Testis (tissue), 2 donors: ENCODE measurements at regions not wholly inside any gene's neighbourhood (a gene's known extent, or its start where the extent isn't known, plus 50 kb on each side); places are given as distances from the start of the nearest gene placed in this dataset.

Experiments
- POLR2A ChIP-seq: fragments of 450-650 bp; IDR thresholded peaks from one replicate; pipeline ENCODE4 v1.6.1; 2017; ENCODE audit warnings: antibody characterized with exemption, mild to moderate bottlenecking, moderate library complexity
- TF ChIP-seq, protein P1 (sequence below), 3 experiments: fragments of 450-650 bp in 2 of 3; fragments of 200-600 bp in 1 of 3; sonication (generic) in 1 of 3; IDR thresholded peaks; one replicate each; pipeline ENCODE4 v1.5.1; 2016 to 2019; ENCODE audit warnings: antibody characterized with exemption in 3 of 3, mild to moderate bottlenecking in 2 of 3, moderate library complexity in 1 of 3

DNA sequence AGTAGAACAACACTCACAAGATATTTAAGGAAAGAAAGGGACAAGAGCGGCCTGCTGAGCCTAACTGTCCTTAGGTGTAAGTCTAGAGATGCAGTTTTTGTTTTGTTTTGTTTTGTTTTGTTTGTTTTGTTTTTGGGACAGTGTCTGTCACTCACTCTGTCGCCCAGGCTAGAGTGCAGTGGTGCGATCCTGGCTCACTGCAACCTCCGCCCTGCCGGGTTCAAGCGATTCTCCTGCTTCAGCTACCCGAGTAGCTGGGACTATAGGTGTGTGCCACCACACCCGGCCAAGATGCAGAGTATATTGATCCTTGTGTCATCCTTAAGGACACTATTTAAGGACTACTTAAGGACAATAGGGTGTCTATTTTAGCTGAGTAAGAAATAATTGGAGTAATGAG, 84.1 kb upstream of the PARD3 start:
- TF ChIP-seq POLR2A, result no peak
- TF ChIP-seq, protein P1, sequence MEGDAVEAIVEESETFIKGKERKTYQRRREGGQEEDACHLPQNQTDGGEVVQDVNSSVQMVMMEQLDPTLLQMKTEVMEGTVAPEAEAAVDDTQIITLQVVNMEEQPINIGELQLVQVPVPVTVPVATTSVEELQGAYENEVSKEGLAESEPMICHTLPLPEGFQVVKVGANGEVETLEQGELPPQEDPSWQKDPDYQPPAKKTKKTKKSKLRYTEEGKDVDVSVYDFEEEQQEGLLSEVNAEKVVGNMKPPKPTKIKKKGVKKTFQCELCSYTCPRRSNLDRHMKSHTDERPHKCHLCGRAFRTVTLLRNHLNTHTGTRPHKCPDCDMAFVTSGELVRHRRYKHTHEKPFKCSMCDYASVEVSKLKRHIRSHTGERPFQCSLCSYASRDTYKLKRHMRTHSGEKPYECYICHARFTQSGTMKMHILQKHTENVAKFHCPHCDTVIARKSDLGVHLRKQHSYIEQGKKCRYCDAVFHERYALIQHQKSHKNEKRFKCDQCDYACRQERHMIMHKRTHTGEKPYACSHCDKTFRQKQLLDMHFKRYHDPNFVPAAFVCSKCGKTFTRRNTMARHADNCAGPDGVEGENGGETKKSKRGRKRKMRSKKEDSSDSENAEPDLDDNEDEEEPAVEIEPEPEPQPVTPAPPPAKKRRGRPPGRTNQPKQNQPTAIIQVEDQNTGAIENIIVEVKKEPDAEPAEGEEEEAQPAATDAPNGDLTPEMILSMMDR (IDR thresholded peaks at IDR 0.05), result no peak
